Mesenchymal stem cell (in vitro differentiated cells and primary cell): ENCODE measurements at regions not wholly inside any gene's neighbourhood (a gene's known extent, or its start where the extent isn't known, plus 50 kb on each side); places are given as distances from the start of the nearest gene placed in this dataset.

ENCODE experiments used
- DNase-seq: peaks from one replicate; pipeline ENCODE4 v3.0.0-alpha.2; 2013
- H2AFZ ChIP-seq: one replicate; pipeline ENCODE4 v1.6.1; 2013; ENCODE audit warnings: low read depth, mild to moderate bottlenecking, control low read depth, inconsistent platforms, low read length, moderate library complexity
- H2AK5ac ChIP-seq: 2 replicates; pipeline ENCODE4 v1.6.1; 2013; ENCODE audit warnings: low read length, moderate library complexity, mild to moderate bottlenecking, inconsistent platforms; ENCODE audit not compliant: severe bottlenecking
- H2BK120ac ChIP-seq: one replicate; pipeline ENCODE4 v1.6.1; 2013; ENCODE audit warnings: low read depth, mild to moderate bottlenecking, inconsistent platforms, low read length, moderate library complexity
- H2BK12ac ChIP-seq, 2 experiments: one replicate each; pipeline ENCODE4 v1.6.1; 2013; ENCODE audit warnings: inconsistent platforms in 2 of 2, low read length in 2 of 2, mild to moderate bottlenecking in 2 of 2, moderate library complexity in 2 of 2, control low read depth in 1 of 2
- H2BK15ac ChIP-seq: one replicate; pipeline ENCODE4 v1.6.1; 2013; ENCODE audit warnings: mild to moderate bottlenecking, low read depth, inconsistent platforms; ENCODE audit not compliant: poor library complexity, severe bottlenecking
- H2BK5ac ChIP-seq: 2 replicates; pipeline ENCODE4 v1.6.1; 2013; ENCODE audit warnings: low read depth, mild to moderate bottlenecking, low read length, control low read depth, inconsistent platforms; ENCODE audit not compliant: poor library complexity, severe bottlenecking
- H3K14ac ChIP-seq, 2 experiments: one replicate each; pipeline ENCODE4 v1.6.1; 2013; ENCODE audit warnings: inconsistent platforms in 2 of 2, low read length in 2 of 2, control low read depth in 1 of 2, mild to moderate bottlenecking in 1 of 2, moderate library complexity in 1 of 2
- H3K18ac ChIP-seq, 2 experiments: one replicate each; pipeline ENCODE4 v1.6.1; 2013; ENCODE audit warnings: inconsistent platforms in 2 of 2, low read length in 2 of 2, control low read depth in 1 of 2, low read depth in 1 of 2, mild to moderate bottlenecking in 1 of 2
- H3K23ac ChIP-seq, 2 experiments: one replicate each; pipeline ENCODE4 v1.6.1; 2013; ENCODE audit warnings: inconsistent platforms in 2 of 2, low read length in 2 of 2, mild to moderate bottlenecking in 2 of 2, moderate library complexity in 2 of 2, control low read depth in 1 of 2
- H3K27ac ChIP-seq: 2 replicates; pipeline ENCODE4 v1.5.1; 2013; ENCODE audit warnings: mild to moderate bottlenecking, moderate library complexity, low read length, control low read depth, inconsistent platforms; ENCODE audit not compliant: poor library complexity, severe bottlenecking
- H3K27me3 ChIP-seq, 2 experiments: 2 replicates each; pipeline versions ENCODE4 v1.6.1 to v1.7.0; 2013; ENCODE audit warnings: low read length in 2 of 2, mild to moderate bottlenecking in 2 of 2, moderate library complexity in 2 of 2, control low read depth in 1 of 2, inconsistent platforms in 1 of 2; ENCODE audit not compliant: control insufficient read depth in 1 of 2, insufficient read depth in 1 of 2
- H3K36me3 ChIP-seq, 2 experiments: 2 replicates each; pipeline versions ENCODE4 v1.6.1 to v1.7.0; 2013; ENCODE audit warnings: low read length in 2 of 2, control low read depth in 1 of 2, inconsistent platforms in 1 of 2, low read depth in 1 of 2, mild to moderate bottlenecking in 1 of 2; ENCODE audit not compliant: insufficient read depth in 2 of 2, control insufficient read depth in 1 of 2
- H3K4ac ChIP-seq, 2 experiments: one replicate each; pipeline ENCODE4 v1.6.1; 2013; ENCODE audit warnings: inconsistent platforms in 2 of 2, low read length in 2 of 2, mild to moderate bottlenecking in 2 of 2, moderate library complexity in 2 of 2, control low read depth in 1 of 2, low read depth in 1 of 2
- H3K4me1 ChIP-seq: 2 replicates; pipeline ENCODE4 v1.6.1; 2013; ENCODE audit warnings: low read depth, low read length, control low read depth; ENCODE audit not compliant: control insufficient read depth, insufficient read depth
- H3K4me2 ChIP-seq: 2 replicates; pipeline ENCODE4 v1.6.1; 2013; ENCODE audit warnings: low read length, mild to moderate bottlenecking, inconsistent platforms; ENCODE audit not compliant: poor library complexity, severe bottlenecking
- H3K4me3 ChIP-seq, 2 experiments: 2 replicates each; pipeline versions ENCODE4 v1.5.1 to v1.7.0; 2013; ENCODE audit warnings: low read length in 2 of 2, mild to moderate bottlenecking in 2 of 2, control low read depth in 1 of 2, low read depth in 1 of 2; ENCODE audit not compliant: insufficient read depth in 1 of 2
- H3K79me1 ChIP-seq: replicated peaks from 2 replicates; pipeline ENCODE4 v1.6.1; 2013; ENCODE audit warnings: mild to moderate bottlenecking, control low read depth, low read length, inconsistent platforms; ENCODE audit not compliant: poor library complexity, severe bottlenecking
- H3K9ac ChIP-seq: 2 replicates; pipeline ENCODE4 v1.7.0; 2013; ENCODE audit warnings: mild to moderate bottlenecking, low read length, moderate library complexity
- H3K9me3 ChIP-seq: 2 replicates; pipeline ENCODE4 v1.7.0; 2013; ENCODE audit warnings: mild to moderate bottlenecking, low read length; ENCODE audit not compliant: control insufficient read depth
- H4K8ac ChIP-seq: one replicate; pipeline ENCODE4 v1.6.1; 2013; ENCODE audit warnings: inconsistent platforms, mild to moderate bottlenecking, low read length, moderate library complexity
- H4K91ac ChIP-seq: one replicate; pipeline ENCODE4 v1.6.1; 2013; ENCODE audit warnings: mild to moderate bottlenecking, low read length, inconsistent platforms
- WGBS: methylation state at CpG from one replicate; pipeline ENCODE4 v1.1.7; 2013; ENCODE audit warnings: mixed read lengths; 5-methylcytosine and 5-hydroxymethylcytosine counted together

DNA sequence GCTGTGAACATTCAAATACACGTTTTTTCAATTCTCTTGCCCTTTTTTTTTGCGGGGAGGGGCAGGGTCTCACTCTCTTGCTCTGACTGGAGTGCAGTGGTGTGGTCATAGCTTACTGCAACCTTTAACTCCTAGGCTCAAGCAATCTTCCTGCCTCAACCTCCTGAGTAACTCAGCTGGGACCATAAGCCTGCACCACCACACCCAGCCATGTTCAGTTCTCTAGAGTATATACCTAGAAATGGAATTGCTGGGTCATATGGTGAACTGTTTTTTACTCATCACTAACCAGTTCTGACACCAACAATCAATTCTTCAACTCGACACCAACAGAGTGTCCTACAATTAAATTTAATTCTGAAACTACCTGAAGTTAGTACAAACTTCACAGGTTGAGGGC lies 85.5 kb upstream of the ZNF169 start:
- H2AK5ac ChIP-seq: no peak overlapping the region

DNA sequence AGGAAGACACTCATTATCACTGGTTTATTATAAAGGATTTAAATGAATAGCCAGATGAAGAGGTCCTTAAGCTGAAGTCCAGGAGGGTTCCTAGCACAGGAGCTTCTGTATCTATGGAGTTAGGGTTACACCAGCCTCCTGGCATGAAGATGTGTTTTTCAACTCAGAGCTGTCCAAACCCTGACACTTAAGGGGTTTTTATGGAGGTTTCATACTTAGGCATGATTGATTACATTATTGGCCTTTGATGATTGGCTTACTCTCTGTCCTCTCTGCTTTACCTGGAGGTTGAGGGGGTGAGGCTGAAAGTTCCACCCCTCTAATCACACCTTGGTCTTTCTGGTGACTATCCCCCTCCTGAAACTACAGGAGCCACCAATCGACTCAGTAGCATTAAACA lies 84.9 kb upstream of the ZNF169 start:
- H2BK15ac ChIP-seq: no peak overlapping the region
- no peaks in the 10 kb centered on the region for H3K27me3 ChIP-seq
- H2BK5ac ChIP-seq: no peak overlapping the region
- H3K9me3 ChIP-seq: no peaks in the 10 kb centered on the region
- H2BK120ac ChIP-seq: no peak overlapping the region
- no peak overlapping the region for H3K4me3 ChIP-seq
- H3K9ac ChIP-seq: no peak overlapping the region
- no peak overlapping the region for H3K18ac ChIP-seq
- no peak overlapping the region for H3K4ac ChIP-seq
- H3K79me1 ChIP-seq: no peaks in the 10 kb centered on the region
- H4K91ac ChIP-seq: no peak overlapping the region
- WGBS: 100% methylated on average over 1 of the region's 1 CpG
- no peak overlapping the region for H3K4me2 ChIP-seq
- DNase-seq: no peak
- H2BK12ac ChIP-seq: no peak overlapping the region
- no peak overlapping the region for H3K14ac ChIP-seq
- H3K23ac ChIP-seq: no peak overlapping the region
- no peak overlapping the region for H2AFZ ChIP-seq
- H4K8ac ChIP-seq: no peak overlapping the region
- H3K4me1 ChIP-seq: peaks cover 4% of the 10 kb centered on the region
- H3K27ac ChIP-seq: no peak overlapping the region
- no peak overlapping the region for H2AK5ac ChIP-seq
- H3K36me3 ChIP-seq: peaks cover 12 to 51% of the 10 kb centered on the region in 2 experiments

More for the DNA sequence above, 85.5 kb upstream of the ZNF169 start:
- H3K4me1 ChIP-seq: peaks cover 4% of the 10 kb centered on the region
- no peak overlapping the region for H2BK5ac ChIP-seq
- no peak overlapping the region for H3K27ac ChIP-seq
- H3K79me1 ChIP-seq: no peaks in the 10 kb centered on the region
- H2BK15ac ChIP-seq: no peak overlapping the region
- no peak overlapping the region for H3K14ac ChIP-seq
- no peak overlapping the region for H3K23ac ChIP-seq
- H2AFZ ChIP-seq: no peak overlapping the region
- H3K9me3 ChIP-seq: no peaks in the 10 kb centered on the region
- H3K36me3 ChIP-seq: peaks cover 12 to 46% of the 10 kb centered on the region in 2 experiments
- no peak overlapping the region for H2BK120ac ChIP-seq
- DNase-seq: no peak
- no peaks in the 10 kb centered on the region for H3K27me3 ChIP-seq
- no peak overlapping the region for H3K4me3 ChIP-seq
- H4K8ac ChIP-seq: no peak overlapping the region
- H3K18ac ChIP-seq: no peak overlapping the region
- no peak overlapping the region for H3K4me2 ChIP-seq
- no peak overlapping the region for H4K91ac ChIP-seq
- no peak overlapping the region for H2BK12ac ChIP-seq
- no peak overlapping the region for H3K4ac ChIP-seq
- WGBS: 83% methylated on average over 2 of the region's 3 CpGs
- H3K9ac ChIP-seq: no peak overlapping the region

DNA sequence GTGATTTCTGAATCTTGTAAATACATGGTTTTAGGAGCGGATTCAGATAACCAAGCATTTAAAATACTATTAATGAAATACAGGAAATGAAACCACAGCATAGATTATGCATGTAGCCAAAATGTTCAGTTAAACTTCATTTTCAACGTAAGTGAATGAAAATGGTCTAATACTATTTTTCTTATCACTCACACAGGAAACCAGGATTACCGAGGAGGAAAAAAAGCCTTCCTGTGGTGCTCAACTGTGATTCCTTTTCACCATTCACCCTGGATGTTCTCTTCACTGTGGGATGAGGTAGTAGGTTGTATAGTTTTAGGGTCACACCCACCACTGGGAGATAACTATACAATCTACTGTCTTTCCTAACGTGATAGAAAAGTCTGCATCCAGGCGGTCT lies 83.4 kb upstream of the ZNF169 start:
- Histone ChIP-seq H3K36me3 (peaks cover 15 to 63% of the 10 kb centered on the region in 2 experiments), H2AK5ac (no peak overlapping the region), H3K4ac (no peak overlapping the region)

DNA sequence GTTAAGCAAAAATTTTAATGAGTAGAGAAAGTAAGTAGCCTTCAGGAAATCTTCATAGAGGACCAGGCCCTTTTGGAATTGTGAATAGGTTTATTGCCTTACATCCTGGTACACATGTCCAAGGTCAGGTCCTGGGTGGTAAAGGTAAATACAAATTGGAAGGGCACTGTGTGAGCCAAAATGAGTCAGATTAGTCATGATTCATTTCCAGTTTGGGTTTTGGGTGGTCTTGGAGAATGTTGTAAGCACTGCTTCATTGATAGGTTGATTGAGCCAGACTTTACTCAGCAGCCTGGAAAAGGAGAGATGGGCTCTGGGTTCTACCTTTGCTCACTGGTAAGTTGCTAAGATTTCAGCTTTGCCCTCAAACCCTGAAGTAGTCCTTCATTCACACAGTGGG lies 82.5 kb upstream of the ZNF169 start:
- Histone ChIP-seq H3K23ac (no peak overlapping the region), H3K36me3 (peaks cover 11 to 63% of the 10 kb centered on the region in 2 experiments)

More for the DNA sequence above, 83.4 kb upstream of the ZNF169 start:
- no peak overlapping the region for H2BK15ac ChIP-seq
- no peak overlapping the region for H3K4me2 ChIP-seq
- peak overlapping the region; percentile 9 for H3K9ac ChIP-seq
- DNase-seq: no peak
- no peak overlapping the region for H2AFZ ChIP-seq
- no peak overlapping the region for H3K18ac ChIP-seq
- H3K4me3 ChIP-seq: no peak overlapping the region
- no peaks in the 10 kb centered on the region for H3K27me3 ChIP-seq
- no peak overlapping the region for H2BK12ac ChIP-seq
- 90% methylated on average over 4 of the region's 5 CpGs for WGBS
- no peak overlapping the region for H2BK5ac ChIP-seq
- H3K27ac ChIP-seq: no peak overlapping the region
- no peaks in the 10 kb centered on the region for H3K9me3 ChIP-seq
- H4K91ac ChIP-seq: no peak overlapping the region
- H4K8ac ChIP-seq: no peak overlapping the region
- peaks cover 4% of the 10 kb centered on the region for H3K4me1 ChIP-seq
- no peak overlapping the region for H3K14ac ChIP-seq
- H2BK120ac ChIP-seq: no peak overlapping the region
- no peak overlapping the region for H3K23ac ChIP-seq
- no peaks in the 10 kb centered on the region for H3K79me1 ChIP-seq

More for the DNA sequence above, 82.5 kb upstream of the ZNF169 start:
- H3K4me1 ChIP-seq: peaks cover 3% of the 10 kb centered on the region
- no peak overlapping the region for H3K4ac ChIP-seq
- H3K27me3 ChIP-seq: no peaks in the 10 kb centered on the region
- no peak overlapping the region for H3K18ac ChIP-seq
- H3K4me2 ChIP-seq: no peak overlapping the region
- no peak for DNase-seq
- H2BK120ac ChIP-seq: no peak overlapping the region
- H2AK5ac ChIP-seq: no peak overlapping the region
- no peak overlapping the region for H4K91ac ChIP-seq
- no peak overlapping the region for H4K8ac ChIP-seq
- H3K4me3 ChIP-seq: no peak overlapping the region
- no peaks in the 10 kb centered on the region for H3K9me3 ChIP-seq
- H3K9ac ChIP-seq: no peak overlapping the region
- H2BK12ac ChIP-seq: no peak overlapping the region
- H3K27ac ChIP-seq: no peak overlapping the region
- peaks cover 2% of the 10 kb centered on the region for H3K79me1 ChIP-seq
- no peak overlapping the region for H3K14ac ChIP-seq
- no peak overlapping the region for H2AFZ ChIP-seq
- no peak overlapping the region for H2BK5ac ChIP-seq
- no peak overlapping the region for H2BK15ac ChIP-seq
